Liver (tissue), 8 donors: ENCODE measurements at regions not wholly inside any gene's neighbourhood (a gene's known extent, or its start where the extent isn't known, plus 50 kb on each side); places are given as distances from the start of the nearest gene placed in this dataset.

Source experiments
- DNase-seq: peaks from one replicate; pipeline ENCODE4 v3.0.0-alpha.2; 2017; ENCODE audit warnings: low spot score
- H3K27ac ChIP-seq, 2 donors: one replicate each; pipeline ENCODE4 v1.7.0; 2013; ENCODE audit warnings: inconsistent platforms in 2 of 2, low read length in 2 of 2, control low read depth in 1 of 2, low read depth in 1 of 2, mild to moderate bottlenecking in 1 of 2
- H3K27me3 ChIP-seq, 4 donors: one replicate each; pipeline versions ENCODE4 v1.6.1 to v1.7.0; 2013; ENCODE audit warnings: low read length in 3 of 4, inconsistent platforms in 1 of 4, mild to moderate bottlenecking in 1 of 4, moderate library complexity in 1 of 4; ENCODE audit not compliant: control insufficient read depth in 4 of 4, insufficient read depth in 4 of 4
- H3K36me3 ChIP-seq, 4 donors: one replicate each; pipeline versions ENCODE4 v1.6.1 to v1.7.0; 2013; ENCODE audit warnings: low read length in 3 of 4, mild to moderate bottlenecking in 3 of 4, low read depth in 1 of 4, moderate library complexity in 1 of 4; ENCODE audit not compliant: control insufficient read depth in 4 of 4, insufficient read depth in 3 of 4
- H3K4me1 ChIP-seq, 4 donors: one replicate each; pipeline versions ENCODE4 v1.6.1 to v1.7.0; 2013; ENCODE audit warnings: low read length in 3 of 4, mild to moderate bottlenecking in 3 of 4, moderate library complexity in 1 of 4; ENCODE audit not compliant: control insufficient read depth in 4 of 4, insufficient read depth in 4 of 4
- H3K4me3 ChIP-seq, 3 donors: one replicate each; pipeline versions ENCODE4 v1.6.1 to v1.7.0; 2013; ENCODE audit warnings: low read length in 3 of 3, control low read depth in 1 of 3, low read depth in 1 of 3, mild to moderate bottlenecking in 1 of 3
- H3K9ac ChIP-seq, 2 donors: one replicate each; pipeline ENCODE4 v1.7.0; 2013; ENCODE audit warnings: low read length in 2 of 2, mild to moderate bottlenecking in 2 of 2, moderate library complexity in 2 of 2, control low read depth in 1 of 2, low read depth in 1 of 2
- H3K9me3 ChIP-seq, 4 donors: one replicate each; pipeline versions ENCODE4 v1.6.1 to v1.7.0; 2013; ENCODE audit warnings: low read length in 3 of 4; ENCODE audit not compliant: control insufficient read depth in 4 of 4
- EGR1 ChIP-seq, 2 donors: IDR thresholded peaks; 2 replicates each; pipeline ENCODE4 v1.6.1; 2016 to 2018; ENCODE audit warnings: antibody characterized with exemption in 2 of 2, low read depth in 2 of 2
- FOXA2 ChIP-seq: IDR thresholded peaks from 2 replicates; pipeline ENCODE4 v1.6.1; 2016; ENCODE audit warnings: antibody characterized with exemption
- GABPA ChIP-seq, 2 donors: IDR thresholded peaks in 1 of 2; conservative IDR thresholded peaks in 1 of 2; 2 replicates each; pipeline ENCODE4 v1.6.1; 2016; ENCODE audit warnings: antibody characterized with exemption in 2 of 2, mild to moderate bottlenecking in 1 of 2, moderate library complexity in 1 of 2
- RAD21 ChIP-seq, 2 donors: IDR thresholded peaks; 2 replicates each; pipeline ENCODE4 v1.6.1; 2016; ENCODE audit warnings: antibody characterized with exemption in 2 of 2, mild to moderate bottlenecking in 2 of 2
- RXRA ChIP-seq, 2 donors: IDR thresholded peaks; 2 replicates each; pipeline ENCODE4 v1.6.1; 2017 to 2018; ENCODE audit warnings: antibody characterized with exemption in 2 of 2, mild to moderate bottlenecking in 1 of 2
- WGBS: extraction: QIAGEN DNeasy Blood & Tissue Kit; methylation state at CpG from one replicate; pipeline ENCODE4 v1.1.7; 2013; 5-methylcytosine and 5-hydroxymethylcytosine counted together
- TF ChIP-seq, protein P1 (sequence below): IDR thresholded peaks from 2 replicates; pipeline ENCODE4 v1.6.1; 2016; ENCODE audit warnings: antibody characterized with exemption
- TF ChIP-seq, protein P2 (sequence below): fragments of 150-350 bp; IDR thresholded peaks from 2 replicates; pipeline ENCODE4 v1.5.1; 2017; ENCODE audit warnings: improper control_type of control experiment, low read depth, low read length; ENCODE audit not compliant: missing input control
- TF ChIP-seq, protein P3 (sequence below): IDR thresholded peaks from 2 replicates; pipeline ENCODE4 v1.6.1; 2016; ENCODE audit warnings: antibody characterized with exemption
- donor health status: healthy.
- donor health status: healthy.
- donor health status: healthy.
- donor health status: healthy.
- donor health status: healthy.

DNA sequence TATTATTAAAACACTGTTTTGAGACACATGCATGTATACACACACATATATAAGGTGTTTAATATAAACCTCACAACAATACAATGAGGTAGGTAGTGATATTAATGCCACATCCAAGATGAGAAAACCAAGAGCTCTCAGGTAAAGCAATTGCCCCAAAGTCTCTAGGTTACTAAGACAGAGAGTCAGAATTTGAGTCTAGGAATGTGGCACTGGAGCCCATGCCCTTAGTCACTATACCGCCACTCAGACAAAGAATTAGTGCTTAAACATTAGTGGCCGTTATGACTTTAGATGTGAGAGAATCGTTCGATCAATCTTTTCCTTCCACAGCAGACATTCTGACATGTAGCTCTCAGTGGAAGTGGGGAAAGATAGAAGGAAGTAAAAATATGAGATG is 108.2 kb upstream of the ACSL4 start (continued):
- TF ChIP-seq, protein P1, sequence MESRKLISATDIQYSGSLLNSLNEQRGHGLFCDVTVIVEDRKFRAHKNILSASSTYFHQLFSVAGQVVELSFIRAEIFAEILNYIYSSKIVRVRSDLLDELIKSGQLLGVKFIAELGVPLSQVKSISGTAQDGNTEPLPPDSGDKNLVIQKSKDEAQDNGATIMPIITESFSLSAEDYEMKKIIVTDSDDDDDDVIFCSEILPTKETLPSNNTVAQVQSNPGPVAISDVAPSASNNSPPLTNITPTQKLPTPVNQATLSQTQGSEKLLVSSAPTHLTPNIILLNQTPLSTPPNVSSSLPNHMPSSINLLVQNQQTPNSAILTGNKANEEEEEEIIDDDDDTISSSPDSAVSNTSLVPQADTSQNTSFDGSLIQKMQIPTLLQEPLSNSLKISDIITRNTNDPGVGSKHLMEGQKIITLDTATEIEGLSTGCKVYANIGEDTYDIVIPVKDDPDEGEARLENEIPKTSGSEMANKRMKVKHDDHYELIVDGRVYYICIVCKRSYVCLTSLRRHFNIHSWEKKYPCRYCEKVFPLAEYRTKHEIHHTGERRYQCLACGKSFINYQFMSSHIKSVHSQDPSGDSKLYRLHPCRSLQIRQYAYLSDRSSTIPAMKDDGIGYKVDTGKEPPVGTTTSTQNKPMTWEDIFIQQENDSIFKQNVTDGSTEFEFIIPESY: no peak
- TF ChIP-seq RAD21 (IDR thresholded peaks at IDR 0.05): no peak
- TF ChIP-seq EGR1 (IDR thresholded peaks at IDR 0.05; ENCODE audit: low read depth in 2 of 2): no peak
- TF ChIP-seq FOXA2: no peak
- TF ChIP-seq, protein P2, sequence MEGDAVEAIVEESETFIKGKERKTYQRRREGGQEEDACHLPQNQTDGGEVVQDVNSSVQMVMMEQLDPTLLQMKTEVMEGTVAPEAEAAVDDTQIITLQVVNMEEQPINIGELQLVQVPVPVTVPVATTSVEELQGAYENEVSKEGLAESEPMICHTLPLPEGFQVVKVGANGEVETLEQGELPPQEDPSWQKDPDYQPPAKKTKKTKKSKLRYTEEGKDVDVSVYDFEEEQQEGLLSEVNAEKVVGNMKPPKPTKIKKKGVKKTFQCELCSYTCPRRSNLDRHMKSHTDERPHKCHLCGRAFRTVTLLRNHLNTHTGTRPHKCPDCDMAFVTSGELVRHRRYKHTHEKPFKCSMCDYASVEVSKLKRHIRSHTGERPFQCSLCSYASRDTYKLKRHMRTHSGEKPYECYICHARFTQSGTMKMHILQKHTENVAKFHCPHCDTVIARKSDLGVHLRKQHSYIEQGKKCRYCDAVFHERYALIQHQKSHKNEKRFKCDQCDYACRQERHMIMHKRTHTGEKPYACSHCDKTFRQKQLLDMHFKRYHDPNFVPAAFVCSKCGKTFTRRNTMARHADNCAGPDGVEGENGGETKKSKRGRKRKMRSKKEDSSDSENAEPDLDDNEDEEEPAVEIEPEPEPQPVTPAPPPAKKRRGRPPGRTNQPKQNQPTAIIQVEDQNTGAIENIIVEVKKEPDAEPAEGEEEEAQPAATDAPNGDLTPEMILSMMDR: no peak
- no peak for TF ChIP-seq RXRA (IDR thresholded peaks at IDR 0.05)
- no peak for TF ChIP-seq GABPA (IDR thresholded peaks at IDR 0.05 in 1 of 2, conservative IDR thresholded peaks at IDR 0.05 in 1 of 2)

DNA sequence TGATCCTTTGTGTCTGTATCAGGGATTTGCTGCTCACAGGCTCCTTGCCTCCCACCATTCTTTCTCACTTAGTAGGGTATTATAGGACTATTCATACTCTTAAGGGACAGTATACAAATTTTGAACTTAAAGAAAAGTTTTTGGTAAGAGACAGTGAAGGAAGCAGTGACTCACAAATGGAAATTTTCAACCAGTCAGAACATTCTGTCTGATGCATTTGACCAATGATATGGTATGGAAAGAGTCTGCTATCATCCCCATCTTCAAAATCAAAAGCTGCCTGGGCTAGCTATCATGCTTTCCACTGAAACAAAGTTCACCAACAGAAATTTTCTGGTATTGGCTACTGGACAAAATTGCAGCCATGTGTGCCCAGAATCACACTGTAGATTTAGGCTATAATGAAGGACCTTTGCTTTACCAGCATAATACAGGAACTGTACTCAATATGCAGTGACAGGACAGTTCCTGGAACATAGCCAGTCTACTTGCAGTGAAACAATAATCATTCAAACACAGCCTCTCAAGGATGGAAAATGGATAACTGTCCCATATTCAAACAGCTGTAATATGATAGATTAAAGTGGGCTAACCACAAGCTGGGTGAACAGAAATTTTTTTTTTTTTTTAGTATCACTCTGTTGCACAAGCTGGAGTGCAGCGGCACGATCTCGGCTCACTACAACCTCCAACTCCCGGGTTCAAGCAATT is 109.0 kb upstream of the ACSL4 start:
- Histone ChIP-seq H3K9ac (no peak overlapping the region), H3K27me3 (peaks cover 0 to 4% (median 1%) of the 10 kb centered on the region in 4 donors), H3K27ac (no peak overlapping the region), H3K4me3 (no peak overlapping the region), H3K9me3 (no peaks in the 10 kb centered on the region), H3K4me1 (peaks cover 0 to 3% (median 0%) of the 10 kb centered on the region in 4 donors), H3K36me3 (no peaks in the 10 kb centered on the region)
- 97% methylated on average over 4 of the region's 4 CpGs for WGBS
- no peak for DNase-seq
- TF ChIP-seq, protein P2: no peak

DNA sequence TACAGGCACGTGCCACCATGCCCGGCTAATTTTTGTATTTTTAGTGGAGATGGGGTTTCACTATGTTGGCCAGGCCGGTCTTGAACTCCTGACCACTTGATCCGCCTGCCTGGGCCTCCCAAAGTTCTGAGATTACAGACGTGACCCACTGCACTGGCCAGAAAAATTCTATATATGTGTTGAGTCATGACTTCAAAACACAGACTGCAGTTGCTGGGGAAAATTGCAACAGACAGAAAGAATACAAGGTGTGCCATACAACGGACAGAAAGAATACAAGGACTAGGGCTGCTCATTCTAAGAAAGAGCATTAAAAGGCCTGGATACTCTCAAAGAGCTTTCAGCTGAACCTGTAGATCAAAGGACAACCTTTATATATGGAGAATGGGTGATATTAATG is 109.6 kb upstream of the ACSL4 start:
- Histone ChIP-seq H3K4me1 (peaks cover 0 to 3% (median 0%) of the 10 kb centered on the region in 4 donors), H3K27ac (no peak overlapping the region), H3K4me3 (no peak overlapping the region), H3K9me3 (no peaks in the 10 kb centered on the region), H3K27me3 (peaks cover 0 to 4% (median 1%) of the 10 kb centered on the region in 4 donors), H3K36me3 (no peaks in the 10 kb centered on the region), H3K9ac (no peak overlapping the region)
- 94% methylated on average over 6 of the region's 6 CpGs for WGBS
- no peak for DNase-seq
- TF ChIP-seq EGR1 (IDR thresholded peaks at IDR 0.05; ENCODE audit: low read depth in 2 of 2): no peak
- TF ChIP-seq GABPA (IDR thresholded peaks at IDR 0.05 in 1 of 2, conservative IDR thresholded peaks at IDR 0.05 in 1 of 2): no peak
- no peak for TF ChIP-seq RXRA (IDR thresholded peaks at IDR 0.05)
- TF ChIP-seq, protein P3, sequence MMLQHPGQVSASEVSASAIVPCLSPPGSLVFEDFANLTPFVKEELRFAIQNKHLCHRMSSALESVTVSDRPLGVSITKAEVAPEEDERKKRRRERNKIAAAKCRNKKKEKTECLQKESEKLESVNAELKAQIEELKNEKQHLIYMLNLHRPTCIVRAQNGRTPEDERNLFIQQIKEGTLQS: no peak
